Activated T-helper 2 cell treated with anti-CD3 and anti-CD28 coated beads, Interferon-gamma antibody, Interleukin-2, Interleukin-4, amounts not matched to agents 10 μg/mL and 5 μg/mL and 100 μg/mL, durations not matched to agents 14 hours and 24 hours and 36 hours (primary cell): ENCODE measurements at regions not wholly inside any gene's neighbourhood (a gene's known extent, or its start where the extent isn't known, plus 50 kb on each side); places are given as distances from the start of the nearest gene placed in this dataset.

ENCODE experiments used
- DNase-seq: peaks from one replicate; pipeline ENCODE4 v3.0.0; 2021; ENCODE audit warnings: low spot score
- H3K27ac Mint-ChIP-seq: one replicate; pipeline ENCODE4 v1.8.0; 2021; ENCODE audit warnings: mixed read lengths
- H3K27me3 Mint-ChIP-seq: one replicate; pipeline ENCODE4 v1.8.0; 2021; ENCODE audit warnings: low read depth, mixed read lengths
- H3K36me3 Mint-ChIP-seq: one replicate; pipeline ENCODE4 v1.8.0; 2021; ENCODE audit warnings: low read depth, mixed read lengths
- H3K4me1 Mint-ChIP-seq: one replicate; pipeline ENCODE4 v1.8.0; 2021; ENCODE audit warnings: low read depth, mixed read lengths
- H3K4me3 Mint-ChIP-seq: one replicate; pipeline ENCODE4 v1.8.0; 2021; ENCODE audit warnings: low read depth, mild to moderate bottlenecking, moderate library complexity, mixed read lengths
- H3K9me3 Mint-ChIP-seq: one replicate; pipeline ENCODE4 v1.8.0; 2021; ENCODE audit warnings: mixed read lengths
- intact Hi-C: fragments of 100-400 bp; cut with micrococcal nuclease; formaldehyde crosslinking; loops from one replicate; pipeline ENCODE4 v1.15.1; 2023

DNA sequence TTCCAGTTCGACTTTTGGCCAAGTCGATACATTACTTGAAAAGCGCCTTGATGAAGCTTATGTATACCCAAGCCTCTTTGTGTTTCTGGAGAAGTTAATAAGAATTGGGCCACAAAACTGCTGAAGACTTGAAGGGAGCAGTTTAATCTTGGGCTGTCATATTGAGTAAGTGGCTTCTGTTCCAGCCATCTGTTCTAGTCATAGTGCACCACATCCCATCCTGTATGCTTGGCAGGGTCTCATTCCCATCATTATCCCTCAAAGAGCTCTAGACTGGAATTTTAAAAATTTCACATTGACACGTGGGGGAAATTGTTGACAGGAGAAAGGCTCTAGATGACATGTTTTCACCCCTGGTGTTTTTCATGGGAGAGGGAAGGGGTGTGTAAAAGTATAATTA, 196.6 kb upstream of the PLPP4 start:
- no peak overlapping the region for H3K27ac Mint-ChIP-seq

DNA sequence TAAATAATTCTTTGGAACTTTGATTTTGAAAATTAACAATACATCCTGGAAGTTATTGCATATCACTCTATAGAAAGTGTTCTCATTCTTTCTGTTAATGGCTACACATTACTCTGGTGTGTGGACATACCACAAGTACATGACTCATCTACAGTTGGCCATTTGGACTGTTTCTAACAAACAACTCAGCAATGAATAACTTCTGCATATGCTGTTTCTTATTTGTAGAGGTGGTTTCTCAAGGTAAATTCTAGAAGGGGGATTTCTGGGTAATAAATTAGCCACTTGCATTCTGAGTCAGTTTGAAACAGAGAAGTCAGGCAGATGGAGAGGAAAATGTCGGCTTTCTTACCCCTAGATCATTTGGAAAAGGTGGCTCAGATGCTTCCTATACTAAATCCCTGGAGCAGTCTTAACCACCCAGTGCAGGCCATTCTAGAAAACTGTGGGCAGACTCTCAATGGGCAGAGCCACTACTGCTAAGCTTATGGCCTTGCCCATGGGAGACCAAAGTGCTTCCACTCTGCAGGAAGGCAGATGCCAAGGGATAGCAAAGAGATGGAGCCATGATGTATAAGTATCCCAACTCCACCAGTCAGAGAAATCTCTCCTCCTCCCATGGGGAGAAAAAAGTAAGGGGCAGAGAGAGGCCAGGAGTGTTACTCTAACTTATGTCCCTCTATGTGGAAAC, 194.0 kb upstream of the PLPP4 start:
- H3K4me1 Mint-ChIP-seq: no peaks in the 10 kb centered on the region
- intact Hi-C loops: no loop called here
- H3K4me3 Mint-ChIP-seq: no peak overlapping the region
- no peaks in the 10 kb centered on the region for H3K36me3 Mint-ChIP-seq
- H3K9me3 Mint-ChIP-seq: no peaks in the 10 kb centered on the region
- no peak overlapping the region for H3K27ac Mint-ChIP-seq
- no peaks in the 10 kb centered on the region for H3K27me3 Mint-ChIP-seq
- DNase-seq: no peak

More for the DNA sequence above, 196.6 kb upstream of the PLPP4 start:
- Mint-ChIP-seq H3K4me3 (no peak overlapping the region), H3K27me3 (no peaks in the 10 kb centered on the region), H3K4me1 (no peaks in the 10 kb centered on the region), H3K9me3 (no peaks in the 10 kb centered on the region), H3K36me3 (no peaks in the 10 kb centered on the region)
- intact Hi-C loops: no loop called here
- no peak for DNase-seq

DNA sequence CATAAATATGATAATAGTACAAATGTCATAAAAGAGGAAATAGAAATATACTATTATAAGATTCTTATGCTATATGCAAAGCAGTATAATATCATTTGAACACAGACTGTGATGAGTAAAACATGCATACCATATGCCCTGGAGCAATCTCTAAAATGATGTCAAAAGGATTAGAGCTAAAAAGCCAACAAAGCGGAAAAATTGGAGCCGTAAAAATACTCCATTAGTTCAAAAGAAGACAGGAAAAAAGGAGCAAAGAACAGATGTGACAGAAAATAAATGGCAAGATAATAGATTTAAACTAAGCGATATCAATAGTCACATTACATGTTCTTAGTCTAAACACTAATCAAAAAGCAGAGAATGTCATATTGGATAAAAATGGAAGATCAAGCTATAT, 191.0 kb upstream of the PLPP4 start:
- Mint-ChIP-seq H3K36me3 (no peaks in the 10 kb centered on the region), H3K27ac (no peak overlapping the region), H3K4me3 (no peak overlapping the region), H3K4me1 (no peaks in the 10 kb centered on the region), H3K27me3 (no peaks in the 10 kb centered on the region), H3K9me3 (no peaks in the 10 kb centered on the region)
- intact Hi-C loops: no loop called here
- DNase-seq: no peak

DNA sequence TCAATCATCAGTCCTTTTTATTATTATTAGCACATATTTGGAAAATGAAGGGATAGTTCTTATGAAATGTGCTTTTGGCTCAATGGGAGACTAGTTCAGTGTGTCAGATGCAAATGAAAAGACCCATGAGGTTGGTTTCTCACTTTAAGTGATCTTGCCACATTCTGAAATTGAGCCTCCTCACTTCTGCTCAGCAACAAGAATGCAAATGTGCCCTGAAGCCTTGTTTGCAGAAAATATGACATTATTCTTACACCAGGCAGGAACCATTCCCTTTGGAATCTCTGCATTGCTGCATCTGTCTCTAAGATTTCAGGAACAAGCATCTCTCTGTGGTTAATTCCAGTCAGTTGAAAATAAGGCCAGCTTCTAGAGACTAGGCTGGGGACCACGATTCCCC, 186.1 kb upstream of the PLPP4 start:
- Mint-ChIP-seq H3K4me1 (no peaks in the 10 kb centered on the region), H3K36me3 (no peaks in the 10 kb centered on the region), H3K27ac (no peak overlapping the region), H3K27me3 (no peaks in the 10 kb centered on the region), H3K4me3 (no peak overlapping the region), H3K9me3 (no peaks in the 10 kb centered on the region)
- intact Hi-C loops: no loop called here
- DNase-seq: no peak

DNA sequence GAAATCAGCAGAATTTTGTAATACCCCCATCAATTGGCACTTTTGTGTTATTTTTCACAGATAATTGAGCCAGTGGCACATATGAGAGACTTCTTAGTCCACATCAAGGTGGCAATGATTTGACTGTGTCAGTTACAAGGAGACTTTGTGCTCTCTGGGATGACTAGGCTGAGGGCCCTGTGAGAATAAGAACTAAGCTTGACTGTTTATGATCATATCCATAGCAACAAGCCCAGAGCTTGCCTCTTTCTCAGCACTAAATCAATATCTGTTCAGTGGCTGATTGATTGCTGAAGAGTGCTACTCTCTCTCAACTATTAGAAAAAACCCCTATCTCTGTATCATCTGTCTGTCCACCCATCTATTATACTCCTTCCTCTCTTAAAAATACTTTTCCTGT, 185.3 kb upstream of the PLPP4 start:
- Mint-ChIP-seq H3K4me1 (no peaks in the 10 kb centered on the region), H3K9me3 (no peaks in the 10 kb centered on the region), H3K36me3 (no peaks in the 10 kb centered on the region), H3K4me3 (no peak overlapping the region), H3K27ac (no peak overlapping the region), H3K27me3 (no peaks in the 10 kb centered on the region)
- no peak for DNase-seq
- intact Hi-C loops: no loop called here

DNA sequence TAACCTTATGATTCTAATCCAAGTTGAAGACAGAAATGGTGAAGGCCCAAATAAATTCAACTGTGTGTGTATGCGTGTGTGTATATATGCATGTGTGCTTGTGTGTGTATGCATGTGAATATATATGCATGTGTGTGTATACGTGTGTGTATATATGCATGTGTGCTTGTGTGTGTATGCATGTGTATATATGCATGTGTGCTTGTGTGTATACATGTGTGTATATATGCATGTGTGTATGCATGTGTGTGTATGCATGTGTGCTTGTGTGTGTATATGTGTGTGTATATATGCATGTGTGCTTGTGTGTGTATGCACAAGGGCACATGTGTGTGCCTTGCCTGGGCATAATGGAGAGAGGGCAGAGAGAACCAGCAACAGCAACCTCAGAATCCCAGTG, 184.7 kb upstream of the PLPP4 start:
- H3K4me1 Mint-ChIP-seq: no peaks in the 10 kb centered on the region
- intact Hi-C loops: no loop called here

DNA sequence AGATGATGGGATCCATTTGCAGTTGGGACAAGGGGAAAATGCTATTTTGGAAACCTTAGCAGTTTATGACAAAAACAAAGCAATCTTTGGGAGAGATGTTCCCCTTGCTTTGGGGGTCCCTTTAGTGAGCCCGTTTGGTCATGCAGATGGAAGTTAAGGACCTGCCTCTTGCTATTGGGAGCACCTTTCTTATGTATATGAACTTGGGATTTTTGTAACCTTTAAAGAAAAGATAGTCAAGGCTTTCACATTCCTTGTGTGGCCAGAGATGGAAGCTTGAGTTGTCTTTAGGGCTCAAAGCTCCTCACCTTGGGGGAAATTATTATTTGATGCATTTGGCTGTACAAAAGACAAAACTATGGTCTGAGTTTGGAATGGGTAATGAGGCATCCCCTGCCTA, 179.0 kb upstream of the PLPP4 start:
- intact Hi-C loops: no loop called here
- H3K9me3 Mint-ChIP-seq: no peaks in the 10 kb centered on the region
- H3K27me3 Mint-ChIP-seq: peaks cover 2% of the 10 kb centered on the region
- H3K36me3 Mint-ChIP-seq: no peaks in the 10 kb centered on the region
- no peak overlapping the region for H3K27ac Mint-ChIP-seq
- no peak for DNase-seq
- no peak overlapping the region for H3K4me3 Mint-ChIP-seq
- no peaks in the 10 kb centered on the region for H3K4me1 Mint-ChIP-seq

More for the DNA sequence above, 184.7 kb upstream of the PLPP4 start:
- no peaks in the 10 kb centered on the region for H3K36me3 Mint-ChIP-seq
- H3K27me3 Mint-ChIP-seq: no peaks in the 10 kb centered on the region
- DNase-seq: no peak
- no peaks in the 10 kb centered on the region for H3K9me3 Mint-ChIP-seq
- H3K27ac Mint-ChIP-seq: no peak overlapping the region
- H3K4me3 Mint-ChIP-seq: no peak overlapping the region

DNA sequence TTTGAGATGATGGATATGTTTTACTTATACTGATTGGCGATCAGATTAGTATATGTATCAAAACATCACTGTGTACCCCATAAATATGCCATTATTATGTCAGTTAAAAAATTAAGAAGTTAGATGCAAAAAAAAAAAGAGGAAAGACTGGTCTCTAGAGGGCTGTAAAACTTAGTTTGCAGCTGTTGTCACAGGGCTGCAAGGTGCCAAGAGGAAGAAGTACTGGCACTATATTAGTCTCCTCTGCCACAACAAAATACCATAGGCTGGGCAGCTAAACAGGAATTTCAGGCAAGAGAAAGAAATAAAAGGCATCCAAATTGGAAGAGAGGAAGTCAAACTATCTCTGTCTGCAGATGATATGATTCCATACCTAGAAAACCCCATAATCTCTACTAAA, 177.8 kb upstream of the PLPP4 start:
- H3K4me1 Mint-ChIP-seq: no peaks in the 10 kb centered on the region
- no peaks in the 10 kb centered on the region for H3K9me3 Mint-ChIP-seq
- no peak overlapping the region for H3K27ac Mint-ChIP-seq
- no peaks in the 10 kb centered on the region for H3K36me3 Mint-ChIP-seq
- H3K27me3 Mint-ChIP-seq: peaks cover 2% of the 10 kb centered on the region
- intact Hi-C loops: no loop called here
- no peak overlapping the region for H3K4me3 Mint-ChIP-seq
- no peak for DNase-seq

DNA sequence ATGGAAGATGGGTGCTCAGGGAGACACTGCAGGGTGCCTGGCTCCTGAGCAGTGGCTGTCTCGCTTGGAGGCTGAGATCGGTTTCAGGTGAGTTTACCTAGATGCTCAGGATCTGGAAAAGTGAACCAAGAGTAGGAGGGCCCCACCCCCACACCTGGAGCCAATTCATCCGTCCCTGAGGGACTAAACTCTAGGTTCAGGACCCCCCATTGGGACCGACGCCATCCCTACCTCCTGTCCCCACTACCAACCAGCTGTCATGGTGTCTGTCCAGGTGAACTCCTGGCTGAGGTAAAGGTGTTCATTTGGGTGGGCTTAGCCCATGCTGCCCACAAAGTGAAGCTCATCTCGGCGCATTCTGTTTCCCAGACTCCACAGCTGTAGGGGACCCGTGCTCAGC, 174.6 kb upstream of the PLPP4 start:
- H3K4me1 Mint-ChIP-seq: no peaks in the 10 kb centered on the region
- no peak overlapping the region for H3K27ac Mint-ChIP-seq
- H3K9me3 Mint-ChIP-seq: no peaks in the 10 kb centered on the region
- H3K36me3 Mint-ChIP-seq: no peaks in the 10 kb centered on the region
- no peak for DNase-seq
- no peak overlapping the region for H3K4me3 Mint-ChIP-seq
- intact Hi-C loops: no loop called here
- peaks cover 2% of the 10 kb centered on the region for H3K27me3 Mint-ChIP-seq

DNA sequence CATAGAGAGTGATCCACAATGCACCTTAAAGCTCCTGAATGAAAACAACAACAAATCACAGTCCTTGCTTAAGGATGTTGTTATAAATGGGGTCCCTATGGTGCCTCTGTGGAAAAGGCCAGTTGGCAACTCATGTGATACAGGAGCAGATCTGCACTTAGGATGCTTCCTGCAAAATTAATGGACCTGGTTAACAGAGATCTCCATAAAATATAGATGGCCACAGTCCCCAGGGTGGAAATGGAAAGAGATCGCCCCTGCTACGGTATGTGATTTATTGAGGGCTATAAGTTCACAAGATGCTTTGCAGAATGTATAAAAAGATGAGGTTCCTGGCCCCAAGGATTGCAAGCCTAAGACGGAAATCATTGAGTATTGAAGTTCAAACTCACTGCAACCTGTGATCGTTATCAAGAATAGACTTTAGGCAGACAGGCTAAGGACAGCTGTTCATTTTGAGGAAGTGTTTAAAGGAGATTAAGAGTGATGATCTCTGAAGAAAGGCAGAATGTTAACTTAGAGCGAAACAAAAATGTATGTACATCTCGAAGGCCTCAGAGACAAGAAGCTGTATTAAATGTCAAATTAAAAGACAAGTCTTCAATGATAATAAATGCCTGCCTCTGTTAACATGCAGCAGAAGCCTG, 174.1 kb upstream of the PLPP4 start:
- Mint-ChIP-seq H3K4me3 (no peak overlapping the region), H3K27me3 (peaks cover 2% of the 10 kb centered on the region), H3K27ac (no peak overlapping the region), H3K4me1 (no peaks in the 10 kb centered on the region), H3K9me3 (no peaks in the 10 kb centered on the region), H3K36me3 (no peaks in the 10 kb centered on the region)
- no peak for DNase-seq
- intact Hi-C loops: no loop called here

DNA sequence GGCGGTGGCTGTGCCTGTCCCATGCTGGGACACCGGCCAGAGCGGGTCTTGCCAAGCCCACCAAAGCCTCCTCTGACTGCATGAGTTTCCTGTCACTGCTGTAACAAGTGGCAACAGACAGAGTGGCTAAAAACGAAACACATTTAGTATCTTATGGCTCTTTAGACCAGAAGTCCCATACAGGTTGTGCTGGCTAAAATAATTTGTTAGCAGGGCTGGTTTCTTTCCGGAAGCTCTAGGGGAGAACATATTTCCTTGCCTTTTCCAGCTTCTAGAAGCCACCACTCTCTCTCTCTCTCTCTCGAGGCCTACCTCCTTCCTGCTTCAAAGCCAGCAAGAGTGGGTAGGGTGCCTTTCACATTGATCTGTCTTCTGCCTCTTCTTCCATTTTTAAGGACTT, 171.6 kb upstream of the PLPP4 start:
- H3K27me3 Mint-ChIP-seq: no peaks in the 10 kb centered on the region
- H3K36me3 Mint-ChIP-seq: no peaks in the 10 kb centered on the region
- no peak for DNase-seq
- no peak overlapping the region for H3K27ac Mint-ChIP-seq
- H3K9me3 Mint-ChIP-seq: no peaks in the 10 kb centered on the region
- no peak overlapping the region for H3K4me3 Mint-ChIP-seq
- H3K4me1 Mint-ChIP-seq: no peaks in the 10 kb centered on the region
- intact Hi-C loops: no loop called here

DNA sequence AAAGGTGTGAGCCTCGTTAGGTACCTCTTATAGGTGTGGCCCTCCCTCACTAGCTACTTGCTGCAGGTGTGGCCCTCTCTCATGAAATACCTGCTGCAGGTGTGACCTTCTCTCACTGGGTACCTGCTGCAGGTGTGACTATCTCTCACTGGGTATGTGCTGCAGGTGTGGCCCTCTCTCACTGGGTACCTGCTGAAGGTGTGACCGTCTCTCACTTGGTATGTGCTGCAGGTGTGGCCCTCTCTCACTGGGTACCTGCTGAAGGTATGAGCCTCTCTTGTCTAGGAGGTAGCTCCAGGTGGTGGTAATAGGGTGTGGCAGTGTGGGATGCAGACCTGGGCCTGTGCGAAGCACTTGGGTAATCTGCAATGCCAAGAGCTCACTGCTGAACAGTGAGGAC, 170.7 kb upstream of the PLPP4 start:
- intact Hi-C loops: no loop called here
- Mint-ChIP-seq H3K9me3 (no peaks in the 10 kb centered on the region), H3K4me1 (no peaks in the 10 kb centered on the region), H3K36me3 (no peaks in the 10 kb centered on the region), H3K27ac (no peak overlapping the region), H3K27me3 (no peaks in the 10 kb centered on the region), H3K4me3 (no peak overlapping the region)
- DNase-seq: no peak

DNA sequence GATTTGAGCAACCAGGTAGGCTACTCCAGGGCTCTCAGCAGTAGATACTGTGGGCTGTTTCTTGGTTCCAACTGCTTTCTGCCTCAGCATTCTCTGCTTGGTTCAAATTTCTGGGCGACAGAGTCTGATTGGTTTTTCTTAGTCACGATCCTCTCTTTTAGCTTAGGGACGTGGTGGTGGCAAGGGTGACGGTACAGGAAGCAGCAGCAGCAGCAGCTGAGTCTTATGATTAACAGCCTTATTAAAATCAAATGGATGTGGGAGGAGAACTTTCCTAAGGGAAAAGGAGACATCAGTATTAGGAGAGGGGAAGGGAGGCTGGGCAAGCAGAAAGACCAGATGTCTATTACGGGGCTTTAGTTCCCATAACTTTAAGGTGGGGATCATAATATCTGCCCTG, 156.5 kb upstream of the PLPP4 start:
- intact Hi-C loops: no loop called here
- peaks cover 1% of the 10 kb centered on the region for H3K27me3 Mint-ChIP-seq
- DNase-seq: no peak
- no peak overlapping the region for H3K4me3 Mint-ChIP-seq
- no peak overlapping the region for H3K27ac Mint-ChIP-seq
- H3K36me3 Mint-ChIP-seq: no peaks in the 10 kb centered on the region
- no peaks in the 10 kb centered on the region for H3K4me1 Mint-ChIP-seq
- no peaks in the 10 kb centered on the region for H3K9me3 Mint-ChIP-seq

DNA sequence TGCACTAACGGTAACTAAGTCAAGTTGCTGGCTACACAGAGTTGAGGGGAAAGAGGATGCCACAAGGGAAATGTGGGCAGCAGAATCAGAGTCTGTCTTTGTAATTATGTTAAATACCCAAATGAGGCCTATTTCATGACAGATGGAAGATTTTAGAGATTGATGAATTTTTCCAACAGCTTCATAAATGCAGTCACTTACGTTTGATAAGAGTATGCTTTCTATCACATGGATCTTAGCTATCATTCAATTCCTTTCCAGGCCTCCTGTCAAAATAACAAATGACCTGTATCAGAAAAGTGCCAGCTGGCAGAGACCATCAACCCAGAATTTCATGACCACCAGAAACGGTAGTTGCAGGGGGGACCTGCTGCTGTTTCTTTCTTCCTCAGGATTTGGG, 148.4 kb upstream of the PLPP4 start:
- H3K4me3 Mint-ChIP-seq: no peak overlapping the region
- H3K27ac Mint-ChIP-seq: no peak overlapping the region
- H3K4me1 Mint-ChIP-seq: no peaks in the 10 kb centered on the region
- DNase-seq: no peak
- no peaks in the 10 kb centered on the region for H3K9me3 Mint-ChIP-seq
- intact Hi-C loops: no loop called here
- H3K36me3 Mint-ChIP-seq: no peaks in the 10 kb centered on the region
- no peaks in the 10 kb centered on the region for H3K27me3 Mint-ChIP-seq
